ENCODE measurements at regions not wholly inside any gene's neighbourhood (a gene's known extent, or its start where the extent isn't known, plus 50 kb on each side); places are given as distances from the start of the nearest gene placed in this dataset.
"Not testable (repeated sequence)": the region's sequence is repeated elsewhere in the genome, so short reads cannot be mapped to it uniquely, and the experiment has no call there.

DNA sequence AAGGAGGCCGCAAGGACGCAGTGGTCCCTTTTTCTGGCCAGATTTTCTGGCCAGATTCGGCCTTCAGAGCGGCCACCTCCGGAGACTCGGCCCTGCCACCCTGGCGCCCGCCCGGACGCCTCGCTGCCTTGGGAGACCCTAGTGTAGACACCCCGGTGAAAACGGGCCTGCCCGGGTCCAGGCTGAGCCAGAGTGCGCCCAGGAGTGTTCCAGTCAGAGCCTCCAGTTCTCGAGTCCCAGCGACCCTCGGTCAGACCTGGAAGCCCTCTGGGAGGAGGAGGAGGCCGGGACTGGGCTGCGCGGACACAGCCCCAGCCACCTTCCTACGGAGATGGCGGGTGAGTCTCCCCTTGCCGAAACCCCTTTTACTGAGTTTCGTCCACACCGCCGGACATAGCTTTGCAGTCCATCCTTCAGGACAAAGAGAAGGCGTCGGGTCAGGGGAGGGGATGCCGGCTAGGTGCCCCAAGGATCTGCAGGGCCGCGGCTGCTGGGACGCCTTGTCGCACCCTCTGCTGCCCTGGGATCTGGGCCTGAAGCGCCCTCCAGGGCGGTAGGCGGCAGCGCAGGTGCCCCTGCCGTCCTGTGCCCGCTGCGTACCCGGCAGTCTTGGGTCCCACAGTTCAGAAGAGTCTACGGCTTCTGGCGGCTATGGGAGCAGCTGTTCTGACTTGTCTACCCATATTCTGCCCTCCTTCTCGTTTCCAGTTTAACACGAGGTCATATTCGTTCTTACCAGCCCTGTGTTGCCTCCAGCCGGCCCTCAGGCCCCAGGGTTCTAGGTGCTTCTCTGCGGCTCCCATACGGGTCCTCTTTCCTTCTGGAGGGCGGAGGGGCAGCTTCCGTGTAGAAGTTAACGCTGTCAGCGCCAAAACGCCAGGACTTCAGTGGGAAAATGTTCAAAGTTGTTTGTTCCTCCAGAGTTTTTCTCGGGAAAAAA is 1771.7 kb upstream of the CDH9 start:
- Histone ChIP-seq H3K4me2 (ENCODE audit: low read length) (no peak overlapping the region), H3K18ac (ENCODE audit: low read length) (no peak overlapping the region), H4K8ac (ENCODE audit: low read depth, low read length) (no peak overlapping the region), H3K9ac (ENCODE audit: low read length) (no peak overlapping the region), H3K4ac (ENCODE audit: low read depth, low read length) (no peak overlapping the region), H3K23ac (ENCODE audit: low read length) (no peak overlapping the region), H3K9me3 (ENCODE audit: insufficient read depth, low read depth, low read length) (peaks cover 10% of the 10 kb centered on the region), H4K91ac (ENCODE audit: low read depth, low read length) (no peak overlapping the region), H3K79me1 (ENCODE audit: low read length) (no peaks in the 10 kb centered on the region), H2BK12ac (ENCODE audit: low read length) (no peak overlapping the region), H3K14ac (ENCODE audit: low read length) (no peak overlapping the region), H2AK5ac (ENCODE audit: low read length) (no peak overlapping the region), H3K36me3 (ENCODE audit: control insufficient read depth in 1 of 2, insufficient read depth in 2 of 2, low read length in 2 of 2) (no peaks in the 10 kb centered on the region), H3K4me1 (ENCODE audit: control insufficient read depth in 1 of 2, insufficient read depth in 2 of 2, low read length in 2 of 2) (no peaks in the 10 kb centered on the region), H3K27me3 (ENCODE audit: insufficient read depth, low read length) (no peaks in the 10 kb centered on the region), H3K4me3 (ENCODE audit: low read depth, low read length) (no peak overlapping the region), H3K27ac (ENCODE audit: low read depth, low read length) (no peak overlapping the region), H2BK120ac (ENCODE audit: insufficient read depth, low read length, poor library complexity) (no peak overlapping the region), H3K79me2 (ENCODE audit: control insufficient read depth, insufficient read depth, low read length, poor library complexity) (no peaks in the 10 kb centered on the region), H2BK5ac (ENCODE audit: low read depth, low read length, poor library complexity) (no peak overlapping the region), H4K12ac (ENCODE audit: low read depth, low read length) (no peak overlapping the region), H2AFZ (ENCODE audit: insufficient read depth, low read length, poor library complexity) (no peak overlapping the region)
- WGBS (ENCODE audit: extremely low coverage, insufficient coverage, insufficient read length) = no CpG with 5 or more reads among the region's 56 CpGs
- peak; percentile 7 to 32 for DNase-seq

DNA sequence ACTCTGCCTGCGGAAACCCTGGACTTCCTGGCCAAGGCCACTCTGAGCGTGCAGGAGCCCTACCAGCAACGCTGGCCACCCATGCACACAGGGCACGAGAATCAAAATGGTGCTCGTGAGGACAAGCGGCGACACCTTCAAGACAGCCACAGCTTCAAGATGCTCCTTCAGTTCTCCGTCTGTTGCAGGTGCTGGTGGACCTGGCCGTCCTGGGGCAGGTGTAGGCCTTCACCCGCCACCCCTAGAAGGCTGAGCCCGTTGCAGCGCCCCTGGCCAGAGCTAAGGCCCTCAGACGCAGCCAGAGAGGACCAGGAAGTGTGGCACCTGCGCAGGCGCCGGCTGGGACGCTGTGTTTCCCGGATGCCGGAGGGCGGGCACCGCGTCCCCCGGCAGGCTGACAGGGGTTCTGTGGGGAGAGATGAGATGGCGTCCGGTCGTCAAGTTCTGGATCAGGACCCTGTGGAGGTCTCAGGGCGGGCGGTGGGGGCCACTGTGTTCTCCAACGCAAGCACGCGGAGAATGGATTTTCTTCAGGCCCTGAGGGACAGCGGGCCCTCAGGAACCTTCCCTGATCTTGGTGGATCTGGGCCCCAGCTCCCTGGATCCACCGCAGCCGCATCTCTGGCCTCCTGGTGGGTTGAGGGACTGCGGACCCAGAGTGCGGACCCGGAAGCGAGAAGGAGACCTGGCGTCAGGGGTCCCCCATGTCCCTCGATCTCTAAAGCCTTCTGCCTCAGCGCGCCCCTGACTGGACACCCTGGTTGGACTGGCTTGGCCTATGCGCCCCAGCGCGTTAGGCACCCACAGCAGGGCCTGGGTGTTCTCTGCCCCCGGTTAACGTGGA is 1770.8 kb upstream of the CDH9 start:
- Histone ChIP-seq H3K79me2 (ENCODE audit: control insufficient read depth, insufficient read depth, low read length, poor library complexity) (no peaks in the 10 kb centered on the region), H2BK120ac (ENCODE audit: insufficient read depth, low read length, poor library complexity) (no peak overlapping the region), H3K4me2 (ENCODE audit: low read length) (no peak overlapping the region), H3K9ac (ENCODE audit: low read length) (no peak overlapping the region), H3K27me3 (ENCODE audit: insufficient read depth, low read length) (no peaks in the 10 kb centered on the region), H3K36me3 (ENCODE audit: control insufficient read depth in 1 of 2, insufficient read depth in 2 of 2, low read length in 2 of 2) (no peaks in the 10 kb centered on the region), H3K18ac (ENCODE audit: low read length) (no peak overlapping the region), H2AK5ac (ENCODE audit: low read length) (no peak overlapping the region), H2BK12ac (ENCODE audit: low read length) (no peak overlapping the region), H3K9me3 (ENCODE audit: insufficient read depth, low read depth, low read length) (peaks cover 10% of the 10 kb centered on the region), H3K23ac (ENCODE audit: low read length) (no peak overlapping the region), H3K79me1 (ENCODE audit: low read length) (no peaks in the 10 kb centered on the region), H2AFZ (ENCODE audit: insufficient read depth, low read length, poor library complexity) (no peak overlapping the region), H3K4me3 (ENCODE audit: low read depth, low read length) (no peak overlapping the region), H2BK5ac (ENCODE audit: low read depth, low read length, poor library complexity) (no peak overlapping the region), H4K8ac (ENCODE audit: low read depth, low read length) (no peak overlapping the region), H3K4ac (ENCODE audit: low read depth, low read length) (no peak overlapping the region), H3K4me1 (ENCODE audit: control insufficient read depth in 1 of 2, insufficient read depth in 2 of 2, low read length in 2 of 2) (no peaks in the 10 kb centered on the region), H3K27ac (ENCODE audit: low read depth, low read length) (no peak overlapping the region), H4K91ac (ENCODE audit: low read depth, low read length) (no peak overlapping the region), H3K14ac (ENCODE audit: low read length) (no peak overlapping the region), H4K12ac (ENCODE audit: low read depth, low read length) (no peak overlapping the region)
- DNase-seq = peak in 1 of 2 donors; percentile 10
- WGBS (ENCODE audit: extremely low coverage, insufficient coverage, insufficient read length) = no CpG with 5 or more reads among the region's 47 CpGs

DNA sequence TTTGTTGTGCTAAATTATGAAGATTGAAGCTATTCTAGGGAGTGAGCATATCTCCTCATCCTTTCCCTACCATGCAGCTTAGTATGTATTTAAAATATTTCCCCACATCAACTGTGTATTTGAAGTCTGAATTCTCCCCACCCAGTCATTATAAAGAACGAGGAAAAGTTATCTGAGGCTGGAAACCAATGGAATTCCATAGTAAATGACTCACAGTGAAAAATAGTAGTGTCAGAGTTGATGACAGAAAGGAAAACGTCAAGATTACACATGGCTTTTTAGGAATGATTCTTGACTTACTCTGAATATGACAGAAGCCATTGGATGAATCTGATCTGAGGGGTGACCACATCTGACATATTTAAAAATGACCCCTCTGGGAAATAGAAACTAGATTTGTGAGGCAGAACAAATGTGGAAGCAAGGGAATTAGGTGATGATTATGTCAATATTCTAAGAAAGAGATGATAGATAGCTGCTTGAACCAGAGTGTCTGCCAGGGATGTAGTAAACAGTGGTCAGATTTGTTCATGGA is 1768.9 kb upstream of the CDH9 start:
- no peak overlapping the region for H3K4me3 ChIP-seq (ENCODE audit: low read depth, low read length)

DNA sequence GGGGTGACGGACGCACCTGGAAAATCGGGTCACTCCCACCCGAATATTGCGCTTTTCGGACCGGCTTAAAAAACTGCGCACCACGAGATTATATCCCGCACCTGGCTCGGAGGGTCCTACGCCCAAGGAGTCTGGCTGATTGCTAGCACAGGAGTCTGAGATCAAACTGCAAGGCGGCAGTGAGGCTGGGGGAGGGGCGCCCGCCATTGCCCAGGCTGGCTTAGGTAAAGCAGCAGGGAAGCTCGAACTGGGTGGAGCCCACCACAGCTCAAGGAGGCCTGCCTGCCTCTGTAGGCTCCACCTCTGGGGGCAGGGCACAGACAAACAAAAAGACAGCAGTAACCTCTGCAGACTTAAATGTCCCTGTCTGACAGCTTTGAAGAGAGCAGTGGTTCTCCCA is 1760.6 kb upstream of the CDH9 start:
- WGBS (ENCODE audit: extremely low coverage, insufficient coverage, insufficient read length) = no CpG with 5 or more reads among the region's 16 CpGs
- H3K14ac ChIP-seq (ENCODE audit: low read length); H3K9ac ChIP-seq (ENCODE audit: low read length): not testable (repeated sequence)

More for the DNA sequence above, 1768.9 kb upstream of the CDH9 start:
- H2BK120ac ChIP-seq (ENCODE audit: insufficient read depth, low read length, poor library complexity) = no peak overlapping the region
- no peak overlapping the region for H2AFZ ChIP-seq (ENCODE audit: insufficient read depth, low read length, poor library complexity)
- H3K4me2 ChIP-seq (ENCODE audit: low read length) = no peak overlapping the region
- H2AK5ac ChIP-seq (ENCODE audit: low read length) = no peak overlapping the region
- H3K27me3 ChIP-seq (ENCODE audit: insufficient read depth, low read length) = no peaks in the 10 kb centered on the region
- no peak overlapping the region for H3K14ac ChIP-seq (ENCODE audit: low read length)
- H4K12ac ChIP-seq (ENCODE audit: low read depth, low read length) = no peak overlapping the region
- no peak overlapping the region for H3K18ac ChIP-seq (ENCODE audit: low read length)
- H4K8ac ChIP-seq (ENCODE audit: low read depth, low read length) = no peak overlapping the region
- no peaks in the 10 kb centered on the region for H3K4me1 ChIP-seq (ENCODE audit: control insufficient read depth in 1 of 2, insufficient read depth in 2 of 2, low read length in 2 of 2)
- H3K79me1 ChIP-seq (ENCODE audit: low read length) = no peaks in the 10 kb centered on the region
- no peaks in the 10 kb centered on the region for H3K36me3 ChIP-seq (ENCODE audit: control insufficient read depth in 1 of 2, insufficient read depth in 2 of 2, low read length in 2 of 2)
- DNase-seq = peak in 1 of 2 donors; percentile 4
- peaks cover 10% of the 10 kb centered on the region for H3K9me3 ChIP-seq (ENCODE audit: insufficient read depth, low read depth, low read length)
- H3K4ac ChIP-seq (ENCODE audit: low read depth, low read length) = no peak overlapping the region
- H3K23ac ChIP-seq (ENCODE audit: low read length) = no peak overlapping the region
- no CpG with 5 or more reads among the region's 2 CpGs for WGBS (ENCODE audit: extremely low coverage, insufficient coverage, insufficient read length)
- H2BK12ac ChIP-seq (ENCODE audit: low read length) = no peak overlapping the region
- no peak overlapping the region for H3K27ac ChIP-seq (ENCODE audit: low read depth, low read length)
- H4K91ac ChIP-seq (ENCODE audit: low read depth, low read length) = no peak overlapping the region
- H3K9ac ChIP-seq (ENCODE audit: low read length) = no peak overlapping the region
- H3K79me2 ChIP-seq (ENCODE audit: control insufficient read depth, insufficient read depth, low read length, poor library complexity) = no peaks in the 10 kb centered on the region
- no peak overlapping the region for H2BK5ac ChIP-seq (ENCODE audit: low read depth, low read length, poor library complexity)

More for the DNA sequence above, 1760.6 kb upstream of the CDH9 start:
- H3K4ac ChIP-seq (ENCODE audit: low read depth, low read length); H3K4me1 ChIP-seq (ENCODE audit: control insufficient read depth in 1 of 2, insufficient read depth in 2 of 2, low read length in 2 of 2); H2BK12ac ChIP-seq (ENCODE audit: low read length); H4K91ac ChIP-seq (ENCODE audit: low read depth, low read length); H3K9me3 ChIP-seq (ENCODE audit: insufficient read depth, low read depth, low read length); H3K4me3 ChIP-seq (ENCODE audit: low read depth, low read length); H2BK120ac ChIP-seq (ENCODE audit: insufficient read depth, low read length, poor library complexity); H3K79me1 ChIP-seq (ENCODE audit: low read length); DNase-seq; H3K18ac ChIP-seq (ENCODE audit: low read length); H2AK5ac ChIP-seq (ENCODE audit: low read length); H4K12ac ChIP-seq (ENCODE audit: low read depth, low read length); H4K8ac ChIP-seq (ENCODE audit: low read depth, low read length); H2AFZ ChIP-seq (ENCODE audit: insufficient read depth, low read length, poor library complexity); H3K79me2 ChIP-seq (ENCODE audit: control insufficient read depth, insufficient read depth, low read length, poor library complexity); H3K4me2 ChIP-seq (ENCODE audit: low read length); H3K23ac ChIP-seq (ENCODE audit: low read length); H3K36me3 ChIP-seq (ENCODE audit: control insufficient read depth in 1 of 2, insufficient read depth in 2 of 2, low read length in 2 of 2); H2BK5ac ChIP-seq (ENCODE audit: low read depth, low read length, poor library complexity); H3K27me3 ChIP-seq (ENCODE audit: insufficient read depth, low read length); H3K27ac ChIP-seq (ENCODE audit: low read depth, low read length): not testable (repeated sequence)
